Astrocyte (in vitro differentiated cells and primary cell): ENCODE measurements at regions not wholly inside any gene's neighbourhood (a gene's known extent, or its start where the extent isn't known, plus 50 kb on each side); places are given as distances from the start of the nearest gene placed in this dataset.

Experiments used
- DNase-seq: peaks from one replicate; pipeline ENCODE4 v3.0.0-alpha.2; 2010; ENCODE audit warnings: low read depth
- FAIRE-seq: peaks from 2 replicates; lab custom pipeline; 2011; peaks lifted over from hg19 to GRCh38; lab: Jason Lieb, UNC
- H2AFZ ChIP-seq: 2 replicates; pipeline ENCODE4 v1.6.0; 2012; ENCODE audit warnings: low read depth, low read length, inconsistent platforms
- H3K27ac ChIP-seq: 2 replicates; pipeline ENCODE4 v1.5.1; 2011; ENCODE audit warnings: low read depth, low read length, inconsistent platforms
- H3K27me3 ChIP-seq: 2 replicates; pipeline ENCODE4 v1.6.0; 2011; ENCODE audit warnings: low read length, inconsistent platforms; ENCODE audit not compliant: insufficient read depth
- H3K36me3 ChIP-seq: 2 replicates; pipeline ENCODE4 v1.5.1; 2011; ENCODE audit warnings: low read length, inconsistent platforms; ENCODE audit not compliant: insufficient read depth
- H3K4me1 ChIP-seq: 2 replicates; pipeline ENCODE4 v1.5.1; 2011; ENCODE audit warnings: low read length, inconsistent platforms; ENCODE audit not compliant: insufficient read depth
- H3K4me2 ChIP-seq: 2 replicates; pipeline ENCODE4 v1.6.0; 2012; ENCODE audit warnings: low read length, inconsistent platforms
- H3K4me3 ChIP-seq: 2 replicates; pipeline ENCODE4 v1.5.1; 2011; ENCODE audit warnings: low read depth, mild to moderate bottlenecking, low read length, inconsistent platforms; ENCODE audit not compliant: insufficient read depth
- H3K79me2 ChIP-seq: 2 replicates; pipeline ENCODE4 v1.6.0; 2012; ENCODE audit warnings: mild to moderate bottlenecking, low read length, inconsistent platforms; ENCODE audit not compliant: insufficient read depth
- H3K9ac ChIP-seq: 2 replicates; pipeline ENCODE4 v1.6.0; 2012; ENCODE audit warnings: mild to moderate bottlenecking, low read length, inconsistent platforms
- H3K9me3 ChIP-seq: 2 replicates; pipeline ENCODE4 v1.5.1; 2012; ENCODE audit warnings: low read depth, mild to moderate bottlenecking, low read length, inconsistent platforms; ENCODE audit not compliant: insufficient read depth
- H4K20me1 ChIP-seq: 2 replicates; pipeline ENCODE4 v1.6.0; 2012; ENCODE audit warnings: low read length, inconsistent platforms; ENCODE audit not compliant: insufficient read depth
- H3K27ac Mint-ChIP-seq: one replicate; pipeline ENCODE4 v1.8.0; 2021; ENCODE audit warnings: mild to moderate bottlenecking, mixed read lengths; ENCODE audit not compliant: unreplicated experiment
- H3K27me3 Mint-ChIP-seq: one replicate; pipeline ENCODE4 v1.8.0; 2021; ENCODE audit warnings: low read depth, mixed read lengths; ENCODE audit not compliant: unreplicated experiment
- H3K36me3 Mint-ChIP-seq: one replicate; pipeline ENCODE4 v1.8.0; 2021; ENCODE audit warnings: low read depth, mixed read lengths; ENCODE audit not compliant: unreplicated experiment
- H3K4me1 Mint-ChIP-seq: one replicate; pipeline ENCODE4 v1.8.0; 2021; ENCODE audit warnings: low read depth, mixed read lengths; ENCODE audit not compliant: unreplicated experiment
- H3K4me3 Mint-ChIP-seq: one replicate; pipeline ENCODE4 v1.8.0; 2021; ENCODE audit warnings: mild to moderate bottlenecking, moderate library complexity, mixed read lengths; ENCODE audit not compliant: unreplicated experiment
- H3K9me3 Mint-ChIP-seq: one replicate; pipeline ENCODE4 v1.8.0; 2021; ENCODE audit warnings: mild to moderate bottlenecking, mixed read lengths; ENCODE audit not compliant: unreplicated experiment
- EZH2 ChIP-seq: IDR thresholded peaks from 2 replicates; pipeline ENCODE4 v1.6.1; 2012; ENCODE audit warnings: mild to moderate bottlenecking, low read length, inconsistent platforms; ENCODE audit not compliant: insufficient read depth
- TF ChIP-seq, protein P1 (sequence below): IDR thresholded peaks from 2 replicates; pipeline ENCODE4 v1.5.1; 2011; ENCODE audit warnings: low read depth, mild to moderate bottlenecking, inconsistent platforms, low read length, moderate library complexity; ENCODE audit not compliant: insufficient read depth

DNA sequence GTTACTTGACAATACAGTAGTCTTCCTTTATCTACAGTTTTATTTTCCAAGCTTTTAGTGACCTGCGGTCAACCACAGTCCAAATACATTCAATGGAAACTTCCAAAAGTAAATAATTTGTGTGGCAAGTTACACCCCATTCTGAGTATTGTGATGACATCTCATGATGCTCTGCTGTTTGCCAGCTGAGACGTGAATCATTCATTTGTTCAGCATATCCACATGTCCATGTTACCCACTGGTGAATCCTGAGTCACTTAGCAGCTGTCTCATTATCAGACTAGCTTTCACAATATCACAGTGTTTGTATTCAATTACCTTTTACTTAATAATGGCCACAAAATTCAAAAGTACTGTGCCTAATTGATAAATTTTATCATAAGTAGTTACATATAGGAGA is 179.8 kb downstream of the PRR20E start:
- DNase-seq, result no peak
- no peaks in the 10 kb centered on the region for H3K27me3 Mint-ChIP-seq
- H3K27ac Mint-ChIP-seq, result no peak overlapping the region
- Histone ChIP-seq H3K4me2 (no peak overlapping the region), H2AFZ (no peak overlapping the region), H3K4me3 (no peak overlapping the region), H3K4me1 (no peaks in the 10 kb centered on the region), H3K9ac (no peak overlapping the region), H4K20me1 (no peaks in the 10 kb centered on the region), H3K36me3 (no peaks in the 10 kb centered on the region), H3K27ac (no peak overlapping the region), H3K27me3 (no peaks in the 10 kb centered on the region), H3K79me2 (no peaks in the 10 kb centered on the region), H3K9me3 (no peaks in the 10 kb centered on the region)
- FAIRE-seq, result no peak
- H3K4me1 Mint-ChIP-seq, result no peaks in the 10 kb centered on the region
- TF ChIP-seq, protein P1, sequence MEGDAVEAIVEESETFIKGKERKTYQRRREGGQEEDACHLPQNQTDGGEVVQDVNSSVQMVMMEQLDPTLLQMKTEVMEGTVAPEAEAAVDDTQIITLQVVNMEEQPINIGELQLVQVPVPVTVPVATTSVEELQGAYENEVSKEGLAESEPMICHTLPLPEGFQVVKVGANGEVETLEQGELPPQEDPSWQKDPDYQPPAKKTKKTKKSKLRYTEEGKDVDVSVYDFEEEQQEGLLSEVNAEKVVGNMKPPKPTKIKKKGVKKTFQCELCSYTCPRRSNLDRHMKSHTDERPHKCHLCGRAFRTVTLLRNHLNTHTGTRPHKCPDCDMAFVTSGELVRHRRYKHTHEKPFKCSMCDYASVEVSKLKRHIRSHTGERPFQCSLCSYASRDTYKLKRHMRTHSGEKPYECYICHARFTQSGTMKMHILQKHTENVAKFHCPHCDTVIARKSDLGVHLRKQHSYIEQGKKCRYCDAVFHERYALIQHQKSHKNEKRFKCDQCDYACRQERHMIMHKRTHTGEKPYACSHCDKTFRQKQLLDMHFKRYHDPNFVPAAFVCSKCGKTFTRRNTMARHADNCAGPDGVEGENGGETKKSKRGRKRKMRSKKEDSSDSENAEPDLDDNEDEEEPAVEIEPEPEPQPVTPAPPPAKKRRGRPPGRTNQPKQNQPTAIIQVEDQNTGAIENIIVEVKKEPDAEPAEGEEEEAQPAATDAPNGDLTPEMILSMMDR, result no peak
- no peak for TF ChIP-seq EZH2
- H3K36me3 Mint-ChIP-seq, result no peaks in the 10 kb centered on the region
- no peak overlapping the region for H3K4me3 Mint-ChIP-seq
- no peaks in the 10 kb centered on the region for H3K9me3 Mint-ChIP-seq

DNA sequence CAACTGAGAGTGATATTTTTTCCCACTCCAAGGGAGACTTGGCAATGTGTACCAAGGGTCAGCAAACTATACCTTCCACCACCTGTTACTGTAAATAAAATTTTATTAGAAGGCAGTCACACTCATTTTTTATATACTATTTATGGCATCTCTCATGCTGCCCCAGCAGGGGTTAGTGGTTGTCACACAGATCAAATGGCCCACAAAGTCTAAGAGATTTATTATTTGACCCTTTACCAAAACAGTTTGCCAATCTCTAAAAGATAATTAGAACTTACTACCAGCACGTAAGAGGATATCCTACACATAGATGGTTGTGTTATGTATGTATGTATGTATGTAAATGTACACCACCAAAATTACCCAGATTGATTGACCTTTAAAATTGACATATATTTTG is 185.1 kb downstream of the PRR20E start:
- no peak overlapping the region for H2AFZ ChIP-seq
- no peak overlapping the region for H3K9ac ChIP-seq
- H3K27ac Mint-ChIP-seq, result no peak overlapping the region
- no peaks in the 10 kb centered on the region for H3K79me2 ChIP-seq
- H3K36me3 ChIP-seq, result no peaks in the 10 kb centered on the region
- H3K27me3 ChIP-seq, result no peaks in the 10 kb centered on the region
- no peak overlapping the region for H3K4me3 Mint-ChIP-seq
- FAIRE-seq (no peak), DNase-seq (no peak)
- no peaks in the 10 kb centered on the region for H3K9me3 ChIP-seq
- no peak overlapping the region for H3K4me3 ChIP-seq
- no peaks in the 10 kb centered on the region for H3K9me3 Mint-ChIP-seq
- no peak overlapping the region for H3K27ac ChIP-seq
- TF ChIP-seq EZH2, result no peak
- TF ChIP-seq, protein P1, result no peak
- no peaks in the 10 kb centered on the region for H3K27me3 Mint-ChIP-seq
- no peaks in the 10 kb centered on the region for H3K36me3 Mint-ChIP-seq
- no peaks in the 10 kb centered on the region for H3K4me1 Mint-ChIP-seq
- no peaks in the 10 kb centered on the region for H4K20me1 ChIP-seq
- no peaks in the 10 kb centered on the region for H3K4me1 ChIP-seq
- no peak overlapping the region for H3K4me2 ChIP-seq

GRCh38 chr13:57353831-57354230 is 186.8 kb downstream of the PRR20E start:
- Mint-ChIP-seq H3K27me3 (no peaks in the 10 kb centered on the region), H3K9me3 (no peaks in the 10 kb centered on the region), H3K4me1 (no peaks in the 10 kb centered on the region), H3K36me3 (no peaks in the 10 kb centered on the region), H3K4me3 (no peak overlapping the region), H3K27ac (no peak overlapping the region)
- no peak for TF ChIP-seq EZH2
- TF ChIP-seq, protein P1, result no peak
- Histone ChIP-seq H3K27me3 (no peaks in the 10 kb centered on the region), H3K9ac (no peak overlapping the region), H3K27ac (no peak overlapping the region), H3K9me3 (no peaks in the 10 kb centered on the region), H3K4me1 (no peaks in the 10 kb centered on the region), H2AFZ (no peak overlapping the region), H3K4me3 (no peak overlapping the region), H3K4me2 (no peak overlapping the region), H3K79me2 (no peaks in the 10 kb centered on the region), H3K36me3 (no peaks in the 10 kb centered on the region), H4K20me1 (no peaks in the 10 kb centered on the region)
- FAIRE-seq (no peak), DNase-seq (no peak)
